Tibial nerve (tissue), 4 donors: ENCODE measurements at regions not wholly inside any gene's neighbourhood (a gene's known extent, or its start where the extent isn't known, plus 50 kb on each side); places are given as distances from the start of the nearest gene placed in this dataset.

Experiments
- DNase-seq, 2 donors: peaks; one replicate each; pipeline ENCODE4 v3.0.0-alpha.2; 2019; ENCODE audit warnings: low spot score in 2 of 2
- H3K27ac ChIP-seq, 4 donors: fragments of 200-600 bp; sonication (generic) in 3 of 4; one replicate each; pipeline ENCODE4 v1.5.1; 2017 to 2019; ENCODE audit warnings: mild to moderate bottlenecking in 1 of 4
- H3K27me3 ChIP-seq, 2 donors: fragments of 200-600 bp; sonication (generic) in 1 of 2; one replicate each; pipeline versions ENCODE4 v1.5.1 to v1.6.0; 2017 to 2019
- H3K36me3 ChIP-seq, 3 donors: fragments of 200-600 bp; sonication (generic); one replicate each; pipeline ENCODE4 v1.5.1; 2018 to 2019
- H3K4me1 ChIP-seq, 4 donors: fragments of 200-600 bp; sonication (generic) in 3 of 4; one replicate each; pipeline ENCODE4 v1.5.1; 2017 to 2019
- H3K4me3 ChIP-seq, 4 donors: fragments of 200-600 bp; sonication (generic) in 3 of 4; one replicate each; pipeline ENCODE4 v1.5.1; 2017 to 2019; ENCODE audit warnings: mild to moderate bottlenecking in 1 of 4, moderate library complexity in 1 of 4
- H3K9me3 ChIP-seq, 4 donors: fragments of 200-600 bp; sonication (generic) in 3 of 4; one replicate each; pipeline ENCODE4 v1.5.1; 2017 to 2019
- EP300 ChIP-seq, 2 donors: sonication (generic); formaldehyde crosslinking; IDR thresholded peaks; one replicate each; pipeline ENCODE4 v1.6.1; 2017; ENCODE audit warnings: antibody characterized with exemption in 2 of 2, mild to moderate bottlenecking in 1 of 2
- POLR2A ChIP-seq, 2 donors: fragments of 450-650 bp; IDR thresholded peaks; one replicate each; pipeline ENCODE4 v1.6.1; 2017; ENCODE audit warnings: antibody characterized with exemption in 2 of 2, mild to moderate bottlenecking in 2 of 2, moderate library complexity in 2 of 2
- WGBS, 2 donors: methylation state at CpG; one replicate each; pipeline ENCODE4 v1.1.5; 2018; 5-methylcytosine and 5-hydroxymethylcytosine counted together
- TF ChIP-seq, protein P1 (sequence below), 5 experiments: fragments of 200-600 bp in 3 of 5; fragments of 450-650 bp in 2 of 5; sonication (generic) in 3 of 5; IDR thresholded peaks; one replicate each; pipeline ENCODE4 v1.5.1; 2016 to 2019; ENCODE audit warnings: antibody characterized with exemption in 5 of 5, mild to moderate bottlenecking in 3 of 5, moderate library complexity in 2 of 5

DNA sequence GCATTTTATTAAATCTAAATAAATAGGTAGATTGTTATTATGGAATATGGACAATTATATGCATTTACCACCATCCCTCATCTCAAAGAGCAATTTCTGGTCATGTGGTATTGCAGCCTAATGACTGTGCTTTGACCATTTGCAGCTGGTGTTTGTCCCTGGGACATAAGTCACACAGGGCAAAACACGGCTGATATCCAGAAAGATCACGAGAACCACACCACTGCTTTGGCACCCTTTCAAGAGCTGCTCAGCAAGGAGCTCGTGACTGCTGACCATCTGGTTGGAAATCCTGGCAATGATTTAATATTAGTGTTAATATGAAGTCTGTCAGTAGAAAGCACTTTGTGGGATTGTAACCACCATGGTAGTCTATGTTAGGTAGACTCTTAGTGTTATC lies 545.0 kb downstream of the GBA3 start:
- Histone ChIP-seq H3K27ac (no peak overlapping the region), H3K36me3 (no peaks in the 10 kb centered on the region), H3K9me3 (no peaks in the 10 kb centered on the region), H3K4me1 (no peaks in the 10 kb centered on the region), H3K27me3 (no peaks in the 10 kb centered on the region), H3K4me3 (no peak overlapping the region)
- TF ChIP-seq POLR2A (IDR thresholded peaks at IDR 0.05) (no peak), EP300 (IDR thresholded peaks at IDR 0.05) (no peak)
- TF ChIP-seq, protein P1, sequence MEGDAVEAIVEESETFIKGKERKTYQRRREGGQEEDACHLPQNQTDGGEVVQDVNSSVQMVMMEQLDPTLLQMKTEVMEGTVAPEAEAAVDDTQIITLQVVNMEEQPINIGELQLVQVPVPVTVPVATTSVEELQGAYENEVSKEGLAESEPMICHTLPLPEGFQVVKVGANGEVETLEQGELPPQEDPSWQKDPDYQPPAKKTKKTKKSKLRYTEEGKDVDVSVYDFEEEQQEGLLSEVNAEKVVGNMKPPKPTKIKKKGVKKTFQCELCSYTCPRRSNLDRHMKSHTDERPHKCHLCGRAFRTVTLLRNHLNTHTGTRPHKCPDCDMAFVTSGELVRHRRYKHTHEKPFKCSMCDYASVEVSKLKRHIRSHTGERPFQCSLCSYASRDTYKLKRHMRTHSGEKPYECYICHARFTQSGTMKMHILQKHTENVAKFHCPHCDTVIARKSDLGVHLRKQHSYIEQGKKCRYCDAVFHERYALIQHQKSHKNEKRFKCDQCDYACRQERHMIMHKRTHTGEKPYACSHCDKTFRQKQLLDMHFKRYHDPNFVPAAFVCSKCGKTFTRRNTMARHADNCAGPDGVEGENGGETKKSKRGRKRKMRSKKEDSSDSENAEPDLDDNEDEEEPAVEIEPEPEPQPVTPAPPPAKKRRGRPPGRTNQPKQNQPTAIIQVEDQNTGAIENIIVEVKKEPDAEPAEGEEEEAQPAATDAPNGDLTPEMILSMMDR (IDR thresholded peaks at IDR 0.05): no peak
- DNase-seq: no peak
- 37 to 51% methylated on average over 3 of the region's 3 CpGs for WGBS, 2 donors

DNA sequence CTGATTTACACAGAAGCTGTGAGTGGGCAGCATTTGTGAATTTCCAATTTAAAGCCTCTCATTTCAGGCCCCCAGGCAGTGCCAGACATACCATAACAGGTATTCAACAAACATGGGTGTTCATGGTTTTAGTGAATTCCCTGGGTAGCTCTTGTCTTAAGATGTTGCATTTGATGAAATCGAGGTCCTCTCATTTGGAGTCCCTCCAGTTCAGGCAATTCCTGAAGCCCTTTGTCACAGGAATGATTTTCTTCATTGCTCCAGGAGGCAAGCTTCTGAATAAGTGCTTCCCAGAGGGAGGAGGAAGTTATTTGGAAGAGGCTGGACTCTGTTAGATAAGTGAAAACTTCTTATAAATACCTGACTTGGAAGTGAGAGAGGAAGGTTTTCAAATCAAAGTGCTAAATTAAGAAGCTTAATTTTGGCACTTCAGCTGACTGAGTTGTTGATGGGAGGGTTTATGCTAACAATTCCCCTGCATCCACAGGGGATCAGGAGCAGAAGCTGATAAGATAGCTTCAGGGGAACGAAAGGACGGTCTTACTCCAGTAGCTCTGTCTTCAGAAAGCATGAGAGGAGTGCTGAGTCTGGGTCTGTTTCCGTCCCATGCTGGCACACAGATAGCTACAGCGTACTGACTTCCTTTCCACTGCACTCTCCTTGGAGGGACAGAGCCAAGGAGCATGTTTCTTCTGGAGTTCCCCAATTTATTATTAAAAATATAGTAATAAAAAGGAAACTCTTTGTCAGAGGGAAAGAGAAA lies 543.1 kb downstream of the GBA3 start:
- no peaks in the 10 kb centered on the region for H3K4me1 ChIP-seq
- TF ChIP-seq, protein P1 (IDR thresholded peaks at IDR 0.05): no peak
- TF ChIP-seq POLR2A (IDR thresholded peaks at IDR 0.05) (no peak), EP300 (IDR thresholded peaks at IDR 0.05) (no peak)
- no peak for DNase-seq
- H3K27ac ChIP-seq: no peak overlapping the region
- no peaks in the 10 kb centered on the region for H3K27me3 ChIP-seq
- H3K36me3 ChIP-seq: no peaks in the 10 kb centered on the region
- no peaks in the 10 kb centered on the region for H3K9me3 ChIP-seq
- H3K4me3 ChIP-seq: no peak overlapping the region
- whole genome bisulfite sequencing, 2 donors: 37 to 43% methylated on average over 5 of the region's 5 CpGs

DNA sequence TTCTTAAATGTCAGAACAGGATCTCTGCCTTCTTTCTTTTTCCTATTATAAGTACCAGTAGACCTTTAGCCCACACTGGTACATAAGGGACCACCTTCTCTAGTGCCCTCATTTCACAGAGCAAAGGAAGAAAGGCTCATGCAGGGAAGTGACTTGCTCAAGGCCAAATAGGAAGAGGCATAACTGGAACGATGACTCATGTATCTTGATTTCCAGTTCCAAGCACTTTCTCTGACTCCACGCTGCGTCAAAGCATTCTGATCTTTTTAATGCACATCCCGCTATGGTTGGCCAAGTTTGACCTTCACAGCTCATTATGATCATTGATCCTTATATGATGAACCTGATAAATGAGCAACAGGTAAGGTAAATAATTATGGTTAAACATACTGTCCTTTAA lies 542.0 kb downstream of the GBA3 start:
- Histone ChIP-seq H3K4me1 (no peaks in the 10 kb centered on the region), H3K36me3 (no peaks in the 10 kb centered on the region), H3K4me3 (no peak overlapping the region), H3K9me3 (no peaks in the 10 kb centered on the region), H3K27me3 (no peaks in the 10 kb centered on the region), H3K27ac (no peak overlapping the region)
- TF ChIP-seq, protein P1 (IDR thresholded peaks at IDR 0.05): no peak
- no peak for TF ChIP-seq POLR2A (IDR thresholded peaks at IDR 0.05)
- TF ChIP-seq EP300 (IDR thresholded peaks at IDR 0.05): no peak
- no peak for DNase-seq
- 92 to 94% methylated on average over 4 of the region's 4 CpGs for WGBS, 2 donors

DNA sequence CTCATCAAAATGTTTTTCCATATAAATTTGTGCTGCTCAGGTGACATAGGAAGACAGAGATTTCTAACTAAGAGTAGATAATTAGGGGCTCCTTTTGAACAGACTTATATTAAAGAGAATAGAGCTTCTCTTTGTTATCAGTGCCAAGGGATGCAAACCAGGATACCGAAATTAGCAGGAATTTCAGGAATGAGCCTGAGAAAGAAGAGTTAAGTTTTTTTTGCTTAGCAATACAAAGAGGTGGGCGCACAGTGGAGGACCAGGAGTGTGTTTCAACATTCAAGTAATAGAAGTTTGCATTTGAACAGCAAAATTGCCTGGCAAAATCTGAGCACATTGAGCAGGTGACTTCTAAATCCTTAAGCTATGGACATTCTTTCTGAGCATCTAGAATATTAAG lies 541.3 kb downstream of the GBA3 start:
- Histone ChIP-seq H3K27ac (no peak overlapping the region), H3K9me3 (no peaks in the 10 kb centered on the region), H3K36me3 (no peaks in the 10 kb centered on the region), H3K27me3 (no peaks in the 10 kb centered on the region), H3K4me3 (no peak overlapping the region), H3K4me1 (no peaks in the 10 kb centered on the region)
- no peak for DNase-seq
- TF ChIP-seq POLR2A (IDR thresholded peaks at IDR 0.05): no peak
- TF ChIP-seq, protein P1 (IDR thresholded peaks at IDR 0.05): no peak
- no peak for TF ChIP-seq EP300 (IDR thresholded peaks at IDR 0.05)
- WGBS, 2 donors: 47 to 51% methylated on average over 2 of the region's 2 CpGs

DNA sequence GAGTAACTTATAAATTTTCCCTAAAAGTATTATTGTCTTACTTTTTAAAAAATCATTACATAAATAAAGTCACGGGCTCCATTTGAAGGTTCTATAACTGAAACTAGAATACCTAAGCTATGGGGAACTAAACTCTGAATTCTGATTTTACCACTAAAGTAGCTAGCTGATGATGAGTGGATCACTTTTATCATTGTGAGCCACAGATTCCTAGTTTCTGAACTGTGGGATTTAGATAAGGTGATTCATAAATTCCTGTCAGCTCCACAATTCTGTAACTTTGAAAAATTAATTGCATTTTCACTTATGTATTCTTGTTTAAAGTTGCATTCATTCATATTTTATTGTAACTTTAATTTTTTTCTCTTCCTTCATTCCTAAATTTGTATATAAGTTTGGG lies 540.9 kb downstream of the GBA3 start:
- TF ChIP-seq EP300 (IDR thresholded peaks at IDR 0.05): no peak
- no peak for TF ChIP-seq POLR2A (IDR thresholded peaks at IDR 0.05)
- TF ChIP-seq, protein P1 (IDR thresholded peaks at IDR 0.05): no peak
- Histone ChIP-seq H3K27me3 (no peaks in the 10 kb centered on the region), H3K36me3 (no peaks in the 10 kb centered on the region), H3K27ac (no peak overlapping the region), H3K4me3 (no peak overlapping the region), H3K9me3 (no peaks in the 10 kb centered on the region), H3K4me1 (no peaks in the 10 kb centered on the region)
- WGBS, 2 donors: 83 to 89% methylated on average over 1 of the region's 1 CpG
- no peak for DNase-seq
